Stimulated activated CD8-positive, alpha-beta memory T cell treated with anti-CD3 and anti-CD28 coated beads, Interleukin-7, amount 100 ng/mL, for 48 hours (primary cell): ENCODE measurements at regions not wholly inside any gene's neighbourhood (a gene's known extent, or its start where the extent isn't known, plus 50 kb on each side); places are given as distances from the start of the nearest gene placed in this dataset.
A peak's percentile ranks its signal among the peaks of the same experiment; 100 is the strongest.
"Not testable (repeated sequence)": the region's sequence is repeated elsewhere in the genome, so short reads cannot be mapped to it uniquely, and the experiment has no call there.

ENCODE experiments used
- DNase-seq, 2 donors: peaks; one replicate each; pipeline ENCODE4 v3.0.0-alpha.2; 2020; ENCODE audit warnings: low read depth in 1 of 2; ENCODE audit errors: extremely low read depth in 1 of 2

DNA sequence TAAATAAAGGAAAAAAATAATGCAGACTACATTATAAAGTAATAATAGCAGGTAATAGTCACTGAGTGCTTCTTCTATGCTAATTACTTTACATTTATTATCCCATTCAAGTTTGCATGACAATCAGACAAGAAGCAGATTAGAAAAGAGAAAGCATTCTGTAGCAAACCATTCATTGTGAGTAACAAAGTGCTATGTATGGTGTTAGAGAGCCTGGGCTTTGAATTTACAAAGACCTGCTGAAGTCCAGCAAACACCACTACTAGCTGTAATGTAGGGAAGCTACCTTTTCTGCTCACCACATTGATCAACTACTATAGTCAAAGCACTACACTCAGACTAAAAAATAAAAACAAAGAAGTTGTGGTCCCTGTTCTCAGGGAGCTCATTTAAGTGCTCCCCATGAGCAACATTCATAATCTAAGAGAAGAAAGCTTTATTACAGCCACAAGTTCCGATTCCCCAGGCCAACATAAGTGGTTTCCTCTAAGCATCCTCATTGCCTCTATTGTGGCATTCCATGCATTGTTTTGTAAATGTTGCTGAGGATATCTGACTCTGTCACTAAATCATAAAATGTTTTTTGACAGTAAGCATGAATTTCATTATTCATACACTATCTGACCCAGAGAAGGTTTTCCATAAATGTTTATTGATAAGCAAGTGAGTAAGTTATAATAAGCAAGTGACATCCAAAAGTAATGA is 108.5 kb downstream of the FOXD4L6 start:
- not testable (repeated sequence) for DNase-seq

- not testable (repeated sequence) for DNase-seq
Observed at GRCh38 chr9:41018948-41019347, 109.5 kb downstream of the FOXD4L6 start.

DNA sequence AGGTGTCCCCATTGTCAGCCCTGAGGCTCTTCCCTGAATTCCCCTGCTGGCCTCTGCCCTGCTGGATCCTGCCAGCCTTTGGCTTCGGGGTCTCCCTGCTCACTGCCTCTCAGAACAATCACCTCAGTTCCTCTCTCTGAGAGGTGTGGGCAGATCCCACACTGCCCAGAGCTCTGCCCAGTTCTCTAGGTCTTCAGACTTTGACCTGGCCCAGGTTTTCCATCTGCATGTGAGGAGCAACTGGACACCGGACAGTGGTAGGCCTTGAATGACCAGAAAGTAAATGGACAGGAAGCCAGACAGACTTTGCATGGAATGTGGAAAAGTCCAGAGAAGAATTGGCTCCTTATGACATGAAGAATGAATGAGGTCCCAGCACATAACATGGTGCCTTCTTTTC is 111.8 kb downstream of the FOXD4L6 start:
- not testable (repeated sequence) for DNase-seq

GRCh38 chr9:40999952-41000700 is 128.4 kb downstream of the FOXD4L6 start:
- not testable (repeated sequence) for DNase-seq

DNA sequence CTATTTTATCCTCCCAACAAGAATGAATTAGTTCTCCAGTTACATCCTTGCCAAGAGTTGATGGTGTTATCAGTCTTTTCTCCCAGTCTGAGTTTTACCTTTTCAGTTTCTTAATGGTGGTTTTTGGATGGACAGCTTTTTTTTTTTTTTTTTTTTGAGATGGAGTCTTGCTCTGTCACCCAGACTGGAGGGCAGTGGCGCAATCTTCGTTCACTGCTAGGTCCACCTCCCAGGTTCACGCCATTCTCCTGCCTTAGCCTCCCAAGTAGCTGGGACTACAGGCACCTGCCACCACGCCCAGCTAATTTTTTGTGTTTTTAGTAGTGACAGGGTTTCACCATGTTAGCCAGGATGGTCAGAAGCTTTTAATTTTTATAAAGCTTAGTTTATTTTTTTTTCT is 133.0 kb downstream of the FOXD4L6 start:
- not testable (repeated sequence) for DNase-seq

- not testable (repeated sequence) for DNase-seq
Observed at GRCh38 chr9:40993842-40994241, 134.6 kb downstream of the FOXD4L6 start.

DNA sequence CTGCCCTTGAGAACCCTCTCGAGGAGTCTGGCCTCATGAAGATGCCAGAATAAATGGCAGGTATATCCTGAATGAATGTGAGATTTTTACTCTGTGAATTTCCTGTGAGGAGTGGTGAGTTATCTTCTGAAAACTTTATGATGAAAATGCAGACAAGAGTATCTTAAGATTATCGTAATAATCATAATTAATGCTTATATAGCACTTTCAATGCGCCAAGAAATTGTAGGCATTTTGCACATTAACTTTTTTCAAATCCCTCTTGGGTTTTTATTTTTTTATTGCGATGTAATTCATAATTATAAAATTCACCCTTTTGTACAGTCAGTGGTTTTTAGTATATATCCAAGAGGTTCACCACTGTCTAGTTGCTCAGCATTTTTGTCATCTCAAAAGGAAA is 135.1 kb downstream of the FOXD4L6 start:
- DNase-seq: not testable (repeated sequence)

GRCh38 chr9:40992472-40992821 is 136.0 kb downstream of the FOXD4L6 start:
- not testable (repeated sequence) for DNase-seq

GRCh38 chr9:40991741-40992471 is 136.6 kb downstream of the FOXD4L6 start:
- peak; percentile 96 to 98 for DNase-seq

GRCh38 chr9:40991100-40991740 is 137.3 kb downstream of the FOXD4L6 start:
- DNase-seq: not testable (repeated sequence)

DNA sequence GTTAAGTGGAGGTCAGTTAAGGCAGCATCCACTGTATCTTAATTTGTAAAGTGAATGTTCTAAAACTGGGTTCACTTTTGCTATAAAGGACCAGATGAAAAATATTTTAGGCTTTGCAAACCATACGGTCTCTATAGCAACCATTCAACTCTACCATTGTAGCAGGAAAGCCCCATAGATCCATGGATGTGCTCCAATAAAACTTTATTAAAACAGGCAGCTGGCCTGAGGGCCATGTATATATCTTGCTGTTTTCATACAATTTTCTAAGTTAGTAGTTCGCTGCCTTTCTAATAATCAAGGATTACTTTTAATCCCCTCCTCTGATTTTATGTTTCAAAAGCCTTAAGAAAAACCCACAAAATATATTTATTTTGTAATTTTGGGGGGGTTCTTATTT is 142.1 kb downstream of the FOXD4L6 start:
- not testable (repeated sequence) for DNase-seq

DNA sequence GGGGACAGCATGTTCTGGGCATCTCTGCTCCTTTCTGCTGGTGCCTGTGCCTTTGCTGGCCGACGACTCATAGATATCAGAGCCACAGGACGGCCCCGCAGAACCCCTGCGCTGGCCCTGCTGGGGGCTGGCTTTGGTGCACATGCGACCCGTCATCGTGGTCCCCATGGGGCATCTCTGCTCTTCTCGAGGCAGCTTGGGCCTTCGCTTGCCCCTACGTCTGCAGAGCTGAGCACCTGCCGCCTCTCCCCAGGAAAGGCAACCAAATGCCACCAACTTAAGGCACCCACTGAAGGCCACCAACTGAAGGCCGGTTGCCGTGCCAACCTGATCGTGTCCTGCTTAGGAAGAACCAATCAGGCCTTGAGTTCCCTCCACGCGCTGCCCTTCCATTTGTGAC is 153.1 kb downstream of the FOXD4L6 start:
- not testable (repeated sequence) for DNase-seq

GRCh38 chr9:40974912-40975311 is 153.6 kb downstream of the FOXD4L6 start:
- not testable (repeated sequence) for DNase-seq

DNA sequence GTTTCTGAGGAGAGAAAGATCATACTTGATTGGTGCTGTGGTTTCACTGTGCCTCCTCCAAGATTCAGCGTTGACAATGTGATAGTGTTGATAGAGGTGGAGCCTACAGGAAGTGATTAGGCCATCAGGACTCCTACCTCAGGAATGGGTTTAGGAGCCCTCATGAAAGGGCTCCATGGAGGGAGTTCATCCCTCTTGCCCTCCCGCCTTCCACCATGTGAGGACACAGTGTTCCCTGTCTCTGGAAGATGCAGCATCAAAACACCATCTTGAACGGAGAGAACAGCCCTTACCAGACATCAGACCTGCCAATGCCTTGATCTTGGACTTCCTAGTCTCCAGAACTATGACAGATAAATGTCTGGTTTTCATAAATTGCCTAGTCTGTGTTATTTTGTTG is 156.7 kb downstream of the FOXD4L6 start:
- DNase-seq: not testable (repeated sequence)

- not testable (repeated sequence) for DNase-seq
Observed at GRCh38 chr9:40970340-40970739, 158.1 kb downstream of the FOXD4L6 start.

DNA sequence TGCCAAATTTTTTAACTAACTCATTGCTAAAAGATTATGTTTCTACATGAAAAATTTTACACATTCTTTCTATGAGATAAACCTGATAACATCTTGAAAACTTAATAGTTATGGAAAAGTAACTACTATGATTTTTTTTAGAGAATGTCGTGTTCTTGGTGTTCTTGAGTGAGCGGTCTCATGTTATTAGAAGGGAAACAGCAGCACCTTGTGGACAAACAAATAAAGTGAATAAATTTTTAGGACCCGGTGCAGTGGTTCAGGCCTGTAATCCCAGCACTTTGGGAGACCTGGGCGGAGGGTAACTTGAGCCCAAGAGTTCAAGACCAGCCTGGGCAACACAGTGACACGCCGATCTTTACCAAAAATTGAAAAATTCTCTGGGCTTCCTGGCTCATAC is 166.0 kb downstream of the FOXD4L6 start:
- not testable (repeated sequence) for DNase-seq

- not testable (repeated sequence) for DNase-seq
Observed at GRCh38 chr9:40951876-40952494, 176.5 kb downstream of the FOXD4L6 start.

DNA sequence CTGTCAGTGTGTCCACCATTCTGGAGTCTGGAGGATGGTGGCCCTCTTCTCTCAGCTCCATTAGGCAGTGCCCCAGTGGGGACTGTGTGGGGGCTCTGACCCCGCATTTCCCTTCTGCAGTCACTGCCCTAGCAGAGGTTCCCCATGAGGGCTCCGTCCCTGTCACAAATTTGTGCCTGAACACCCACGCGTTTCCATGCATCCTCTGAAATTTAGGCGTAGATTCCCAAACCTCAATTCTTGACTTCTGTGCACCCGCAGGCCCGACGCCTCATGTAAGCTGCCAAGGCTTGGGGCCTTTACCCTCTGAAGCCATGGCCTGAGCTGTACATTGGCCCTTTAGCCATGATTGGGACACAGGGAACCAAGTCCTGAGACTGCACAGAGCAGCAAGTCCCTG is 182.3 kb downstream of the FOXD4L6 start:
- not testable (repeated sequence) for DNase-seq

GRCh38 chr9:40942730-40943129 is 185.8 kb downstream of the FOXD4L6 start:
- not testable (repeated sequence) for DNase-seq

DNA sequence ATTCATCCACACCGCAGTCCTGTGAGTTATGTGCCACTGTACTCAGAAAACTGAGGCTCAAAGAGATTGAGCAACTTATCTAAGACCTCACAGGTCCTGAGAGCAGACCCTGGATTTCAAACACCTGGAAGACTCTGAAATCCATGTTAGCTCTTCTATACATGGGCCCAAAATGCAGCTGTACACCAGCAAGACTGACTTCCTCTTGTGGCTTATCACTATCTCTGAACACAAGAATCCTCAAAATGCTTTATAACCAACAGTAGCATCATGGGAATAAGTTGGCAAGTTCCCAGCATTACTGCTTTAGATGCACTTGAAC is 188.6 kb downstream of the FOXD4L6 start:
- not testable (repeated sequence) for DNase-seq
